ENCODE measurements at regions not wholly inside any gene's neighbourhood (a gene's known extent, or its start where the extent isn't known, plus 50 kb on each side); places are given as distances from the start of the nearest gene placed in this dataset.

- TF ChIP-seq NR1H2 (CRISPR knock-in tag; IDR thresholded peaks at IDR 0.05; ENCODE audit: borderline replicate concordance, low read depth) (no peak), MAX (IDR thresholded peaks at IDR 0.05) (no peak), SRSF1 (optimal IDR thresholded peaks at IDR 0.05; ENCODE audit: low read depth, low read length) (no peak), SAFB2 (CRISPR knock-in tag; IDR thresholded peaks at IDR 0.05; ENCODE audit: borderline replicate concordance, low read depth) (no peak), KAT7 (CRISPR knock-in tag; IDR thresholded peaks at IDR 0.05; ENCODE audit: borderline replicate concordance) (no peak), SP1 (IDR thresholded peaks at IDR 0.05) (no peak), SP1 (CRISPR knock-in tag; IDR thresholded peaks at IDR 0.05) (no peak)
Observed at GRCh38 chr9:108640230-108640629, 215.6 kb downstream of the ACTL7B start.

Data from HepG2 (cell line).